ENCODE measurements at regions not wholly inside any gene's neighbourhood (a gene's known extent, or its start where the extent isn't known, plus 50 kb on each side); places are given as distances from the start of the nearest gene placed in this dataset.

- Histone ChIP-seq H2AFZ (ENCODE audit: low read length) (no peak overlapping the region), H3K9ac (ENCODE audit: insufficient read depth, low read depth, low read length) (no peak overlapping the region), H3K9me3 (ENCODE audit: low read length) (no peaks in the 10 kb centered on the region), H3K27me3 (ENCODE audit: control insufficient read depth in 1 of 2, insufficient read depth in 2 of 2, low read length in 2 of 2) (no peaks in the 10 kb centered on the region), H3K4me2 (ENCODE audit: low read depth, low read length) (no peak overlapping the region), H3K4me1 (ENCODE audit: insufficient read depth, low read length) (no peaks in the 10 kb centered on the region), H4K20me1 (ENCODE audit: insufficient read depth, low read length) (no peaks in the 10 kb centered on the region), H3K79me2 (ENCODE audit: insufficient read depth, low read length) (no peaks in the 10 kb centered on the region), H3K36me3 (replicated peaks in 1 of 2; ENCODE audit: control insufficient read depth in 1 of 2, insufficient read depth in 2 of 2, low read length in 2 of 2) (no peaks in the 10 kb centered on the region), H3K4me3 (replicated peaks in 1 of 3; ENCODE audit: insufficient read depth in 1 of 3, low read depth in 2 of 3, low read length in 3 of 3) (no peak overlapping the region), H3K27ac (ENCODE audit: extremely low read length, insufficient read depth, low read length) (no peak overlapping the region)
- in situ Hi-C loops (cut with HindIII; ENCODE audit: extremely low pct_ligation_motif_present, low pct_unique_long_range_greater_than_20kb), result no loop called here
- WGBS (ENCODE audit: low lambda C conversion rate), result 33% methylated on average over 1 of the region's 1 CpG
- ChIA-PET POLR2A (no interaction called here), CTCF (ENCODE audit: low intra/inter-chr PET ratio, low total read pairs) (no interaction called here)
- ATAC-seq (no peak), FAIRE-seq (no peak), DNase-seq (ENCODE audit: low spot score) (no peak)
- BruUV-seq (replicated peaks), result no TSS peak
- intact Hi-C loops (cut with micrococcal nuclease; ENCODE audit: unreplicated experiment), result no loop called here
- TF ChIP-seq NCOA1 (CRISPR knock-in tag; IDR thresholded peaks at IDR 0.05) (no peak), FOXA1 (IDR thresholded peaks at IDR 0.05) (no peak), FOXA1 (CRISPR knock-in tag; IDR thresholded peaks at IDR 0.05) (no peak), ZNF776 (CRISPR knock-in tag; IDR thresholded peaks at IDR 0.05) (no peak), ZNF276 (CRISPR knock-in tag; IDR thresholded peaks at IDR 0.05; ENCODE audit: low read depth) (no peak), NR3C1 (CRISPR knock-in tag; IDR thresholded peaks at IDR 0.05) (no peak), ZNF746 (CRISPR knock-in tag; IDR thresholded peaks at IDR 0.05) (no peak)
Observed at GRCh38 chr6:114404339-114404955, 61.6 kb upstream of the HS3ST5 start.

DNA sequence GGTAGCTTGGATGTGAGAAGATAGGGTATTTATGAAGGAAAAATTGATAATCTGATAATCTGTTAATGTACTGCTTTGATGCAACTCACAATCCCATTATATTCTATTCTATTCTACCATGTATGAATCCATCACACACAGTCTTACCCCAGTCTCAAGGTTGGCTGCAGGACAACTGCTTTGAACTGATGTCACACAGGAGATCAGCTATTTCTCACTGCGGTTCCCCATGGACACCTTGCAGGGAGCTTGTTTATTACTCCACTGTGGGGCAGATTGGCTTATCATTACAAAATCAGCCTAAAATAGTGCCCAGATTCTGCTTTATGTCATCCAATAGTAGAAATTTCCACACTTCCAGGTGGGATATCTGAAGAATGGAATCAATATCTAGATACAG lies 61.0 kb upstream of the HS3ST5 start:
- no peaks in the 10 kb centered on the region for H3K79me2 ChIP-seq (ENCODE audit: insufficient read depth, low read length)
- no peaks in the 10 kb centered on the region for H3K9me3 ChIP-seq (ENCODE audit: low read length)
- FAIRE-seq (no peak), ATAC-seq (no peak), DNase-seq (ENCODE audit: low spot score) (no peak)
- 92% methylated on average over 1 of the region's 1 CpG for WGBS (ENCODE audit: low lambda C conversion rate)
- in situ Hi-C loops (cut with HindIII; ENCODE audit: extremely low pct_ligation_motif_present, low pct_unique_long_range_greater_than_20kb) (no loop called here), intact Hi-C loops (cut with micrococcal nuclease; ENCODE audit: unreplicated experiment) (no loop called here)
- POLR2A ChIA-PET, result no interaction called here
- no peak overlapping the region for H3K27ac ChIP-seq (ENCODE audit: extremely low read length, insufficient read depth, low read length)
- no peaks in the 10 kb centered on the region for H3K27me3 ChIP-seq (ENCODE audit: control insufficient read depth in 1 of 2, insufficient read depth in 2 of 2, low read length in 2 of 2)
- no TSS peak for BruUV-seq (replicated peaks)
- no peaks in the 10 kb centered on the region for H3K4me1 ChIP-seq (ENCODE audit: insufficient read depth, low read length)
- CTCF ChIA-PET (ENCODE audit: low intra/inter-chr PET ratio, low total read pairs), result no interaction called here
- H3K4me3 ChIP-seq (replicated peaks in 1 of 3; ENCODE audit: insufficient read depth in 1 of 3, low read depth in 2 of 3, low read length in 3 of 3), result no peak overlapping the region
- H3K36me3 ChIP-seq (replicated peaks in 1 of 2; ENCODE audit: control insufficient read depth in 1 of 2, insufficient read depth in 2 of 2, low read length in 2 of 2), result no peaks in the 10 kb centered on the region
- H3K9ac ChIP-seq (ENCODE audit: insufficient read depth, low read depth, low read length), result no peak overlapping the region
- no peak overlapping the region for H2AFZ ChIP-seq (ENCODE audit: low read length)
- no peak overlapping the region for H3K4me2 ChIP-seq (ENCODE audit: low read depth, low read length)
- no peaks in the 10 kb centered on the region for H4K20me1 ChIP-seq (ENCODE audit: insufficient read depth, low read length)
- no peak for TF ChIP-seq RXRA (CRISPR knock-in tag; IDR thresholded peaks at IDR 0.05)
- no peak for TF ChIP-seq ZNF720 (CRISPR knock-in tag; IDR thresholded peaks at IDR 0.05)
- no peak for TF ChIP-seq ZSCAN12 (CRISPR knock-in tag; IDR thresholded peaks at IDR 0.05)
- TF ChIP-seq YY1 (IDR thresholded peaks at IDR 0.05; ENCODE audit: insufficient read depth, insufficient replicate concordance, low read depth, low read length), result no peak
- TF ChIP-seq KMT2B (CRISPR knock-in tag; IDR thresholded peaks at IDR 0.05), result no peak
- no peak for TF ChIP-seq CSRNP2 (CRISPR knock-in tag; conservative IDR thresholded peaks at IDR 0.05; ENCODE audit: low read depth)
- TF ChIP-seq CHD4 (IDR thresholded peaks at IDR 0.05; ENCODE audit: borderline replicate concordance, low read length), result no peak
- TF ChIP-seq ZNF772 (CRISPR knock-in tag; IDR thresholded peaks at IDR 0.05), result no peak
- TF ChIP-seq SP1 (IDR thresholded peaks at IDR 0.05), result no peak
- no peak for TF ChIP-seq SP1 (CRISPR knock-in tag; IDR thresholded peaks at IDR 0.05)
- no peak for TF ChIP-seq ZNF510 (CRISPR knock-in tag; IDR thresholded peaks at IDR 0.05; ENCODE audit: low read depth)
- TF ChIP-seq ATM (IDR thresholded peaks at IDR 0.05; ENCODE audit: borderline replicate concordance), result no peak

Data from HepG2 (cell line).